BJ (cell line): ENCODE measurements at regions not wholly inside any gene's neighbourhood (a gene's known extent, or its start where the extent isn't known, plus 50 kb on each side); places are given as distances from the start of the nearest gene placed in this dataset.

ENCODE experiments used
- CTCF ChIA-PET: fragments of 350-600 bp; formaldehyde crosslinking; extraction: SDS; loops from one replicate; lab custom pipeline; 2021; ENCODE audit warnings: antibody characterized with exemption, inconsistent platforms; lab: Yijun Ruan, JAX
- POLR2A ChIA-PET: fragments of 300-600 bp; sonication (Branson Sonifier 250); formaldehyde crosslinking; extraction: SDS; loops from one replicate; lab custom pipeline; 2021; ENCODE audit warnings: antibody characterized with exemption; lab: Charles Lee
- DNase-seq: peaks from one replicate; pipeline ENCODE4 v3.0.0-alpha.2; 2011; ENCODE audit warnings: low read depth
- H3K27me3 ChIP-seq: 2 replicates; pipeline ENCODE4 v1.6.0; 2011; ENCODE audit warnings: low read length; ENCODE audit not compliant: control insufficient read depth, insufficient read depth
- H3K36me3 ChIP-seq: 2 replicates; pipeline ENCODE4 v1.5.1; 2011; ENCODE audit warnings: low read length; ENCODE audit not compliant: control insufficient read depth, insufficient read depth
- H3K4me3 ChIP-seq: 2 replicates; pipeline ENCODE4 v1.5.1; 2011; ENCODE audit warnings: low read depth, mild to moderate bottlenecking, control low read depth, low read length
- CTCF ChIP-seq: IDR thresholded peaks from 2 replicates; pipeline ENCODE4 v1.5.1; 2011; ENCODE audit warnings: low read depth, mild to moderate bottlenecking, control low read depth, inconsistent platforms, low read length, moderate library complexity; ENCODE audit not compliant: insufficient read depth

DNA sequence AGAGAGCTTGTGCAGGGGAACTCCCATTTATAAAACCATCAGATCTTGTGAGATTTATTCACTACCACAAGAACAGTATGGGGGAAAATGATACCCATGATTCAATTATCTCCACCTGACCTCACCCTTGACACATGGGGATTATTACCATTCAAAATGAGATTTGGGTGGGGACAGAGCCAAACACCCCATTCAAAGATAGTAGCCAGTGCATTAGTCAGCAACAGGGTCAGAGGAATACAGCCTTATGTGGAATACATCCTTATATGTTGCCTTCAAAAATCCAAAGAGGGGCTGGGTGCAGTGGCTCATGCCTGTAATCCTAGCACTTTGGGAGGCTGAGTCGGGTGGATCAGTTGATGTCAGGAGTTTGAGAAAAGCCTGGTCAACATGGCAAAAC is 563.2 kb downstream of the CCDC171 start:
- TF ChIP-seq CTCF: no peak
- Histone ChIP-seq H3K36me3 (no peaks in the 10 kb centered on the region), H3K27me3 (no peaks in the 10 kb centered on the region), H3K4me3 (no peak overlapping the region)
- DNase-seq: no peak
- ChIA-PET POLR2A (no interaction called here), CTCF (interaction anchor here (1.0 kb wide), 1 partner anchor 11 kb away, joined by 4 read pairs; no protein-coding TSS in a partner anchor)

- no peak overlapping the region for H3K4me3 ChIP-seq
- no peaks in the 10 kb centered on the region for H3K36me3 ChIP-seq
- H3K27me3 ChIP-seq: no peaks in the 10 kb centered on the region
- POLR2A ChIA-PET: no interaction called here
- TF ChIP-seq CTCF: no peak
- DNase-seq: no peak
- CTCF ChIA-PET: interaction anchor here (1.0 to 1.6 kb wide), 3 partner anchors 10 to 997 kb away, joined by 3 to 4 read pairs (median 3); no protein-coding TSS in a partner anchor
Measured at GRCh38 chr9:16118043-16118442, 565.2 kb downstream of the CCDC171 start.

DNA sequence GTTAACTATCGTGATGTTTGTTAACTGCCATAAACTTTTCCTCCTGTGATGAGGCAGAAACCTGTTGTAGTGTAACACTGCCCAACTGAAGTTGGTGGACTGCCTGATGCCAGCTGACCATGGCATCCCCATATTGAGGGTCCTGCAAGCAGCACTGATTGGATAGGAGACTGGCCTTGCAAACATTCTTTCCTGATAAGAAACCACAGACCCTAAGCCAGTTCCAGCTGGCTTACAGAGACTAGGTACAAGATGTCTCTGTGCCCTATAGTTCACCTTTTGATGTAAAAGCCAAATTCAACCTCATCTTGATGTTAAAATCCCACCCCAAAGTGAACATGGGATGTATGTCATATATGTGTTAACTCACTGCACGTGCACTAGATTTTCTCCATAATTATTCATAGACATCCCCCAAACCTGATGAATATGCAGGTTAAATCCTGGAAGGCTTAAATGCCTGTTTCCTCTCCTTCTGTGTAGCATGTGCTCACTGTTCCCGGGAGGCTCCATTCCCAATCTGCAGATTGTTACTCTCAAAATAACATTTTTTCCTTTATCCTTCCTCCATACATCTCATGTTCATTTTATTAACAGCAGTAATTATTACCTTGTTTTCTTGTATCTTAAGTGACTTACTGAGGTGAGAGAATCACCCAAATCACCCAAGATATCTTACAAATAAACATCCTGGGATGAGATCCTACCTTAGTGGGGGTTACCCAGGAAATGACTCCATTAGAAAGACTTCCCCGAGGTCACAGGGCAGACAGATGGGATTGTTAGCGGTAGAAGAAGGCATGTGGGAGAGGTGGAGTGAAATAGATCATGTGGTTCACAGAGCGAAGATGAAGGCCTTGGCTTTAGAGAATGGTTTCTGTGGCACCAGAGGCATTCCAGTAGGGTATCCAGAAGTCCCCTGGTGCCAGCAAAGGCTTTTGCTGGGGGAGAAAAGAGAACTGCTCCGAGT is 566.7 kb downstream of the CCDC171 start:
- H3K36me3 ChIP-seq: no peaks in the 10 kb centered on the region
- ChIA-PET CTCF (interaction anchor here (1.1 kb wide), 1 partner anchor 995 kb away, joined by 3 read pairs; no protein-coding TSS in a partner anchor), POLR2A (no interaction called here)
- no peak overlapping the region for H3K4me3 ChIP-seq
- H3K27me3 ChIP-seq: no peaks in the 10 kb centered on the region
- no peak for DNase-seq
- no peak for TF ChIP-seq CTCF

DNA sequence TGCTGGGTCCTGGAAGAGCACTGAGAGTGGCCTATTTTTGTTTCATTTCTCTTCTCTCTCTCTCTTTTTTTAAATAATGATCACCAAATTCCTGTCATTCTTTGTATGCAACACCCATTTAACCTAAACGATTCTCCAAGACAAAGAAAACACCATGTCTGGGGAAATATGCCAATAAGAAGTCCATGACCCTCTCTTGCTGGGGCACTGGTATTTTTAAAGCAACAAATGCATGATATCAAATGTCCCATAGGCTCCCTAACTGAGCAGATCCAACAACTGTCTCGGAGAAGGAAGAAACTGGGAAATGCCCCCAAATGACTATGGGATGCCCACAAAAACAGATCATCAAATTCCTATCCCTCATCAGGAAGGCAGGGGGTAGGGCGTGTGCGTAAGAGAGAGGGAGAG is 567.4 kb downstream of the CCDC171 start:
- TF ChIP-seq CTCF: no peak
- no peaks in the 10 kb centered on the region for H3K36me3 ChIP-seq
- no peak for DNase-seq
- ChIA-PET POLR2A (no interaction called here), CTCF (no interaction called here)
- H3K27me3 ChIP-seq: no peaks in the 10 kb centered on the region
- H3K4me3 ChIP-seq: no peak overlapping the region

GRCh38 chr9:16120727-16121126 is 567.9 kb downstream of the CCDC171 start:
- H3K4me3 ChIP-seq: no peak overlapping the region
- CTCF ChIA-PET: no interaction called here

More at GRCh38 chr9:16120727-16121126, 567.9 kb downstream of the CCDC171 start:
- no peak for DNase-seq
- Histone ChIP-seq H3K27me3 (no peaks in the 10 kb centered on the region), H3K36me3 (no peaks in the 10 kb centered on the region)
- POLR2A ChIA-PET: no interaction called here
- no peak for TF ChIP-seq CTCF
